GM13976 (cell line): ENCODE measurements at regions not wholly inside any gene's neighbourhood (a gene's known extent, or its start where the extent isn't known, plus 50 kb on each side); places are given as distances from the start of the nearest gene placed in this dataset.

Experiments used
- DNase-seq: peaks from one replicate; pipeline ENCODE4 v3.0.0; 2012; ENCODE audit warnings: low spot score
- in situ Hi-C: fragments of 300-500 bp; cut with MboI; formaldehyde crosslinking; loops from one replicate; pipeline ENCODE4 v1.12.0; 2022; ENCODE audit warnings: low sequenced_read_pairs, mixed read lengths, inconsistent platforms; ENCODE audit not compliant: unreplicated experiment
- TF ChIP-seq, protein P1 (sequence below): IDR thresholded peaks from 2 replicates; pipeline ENCODE4 v1.5.1; 2012; ENCODE audit warnings: borderline replicate concordance, mild to moderate bottlenecking; ENCODE audit not compliant: insufficient read depth; ENCODE audit errors: extremely low read depth, missing control alignments, control extremely low read depth

DNA sequence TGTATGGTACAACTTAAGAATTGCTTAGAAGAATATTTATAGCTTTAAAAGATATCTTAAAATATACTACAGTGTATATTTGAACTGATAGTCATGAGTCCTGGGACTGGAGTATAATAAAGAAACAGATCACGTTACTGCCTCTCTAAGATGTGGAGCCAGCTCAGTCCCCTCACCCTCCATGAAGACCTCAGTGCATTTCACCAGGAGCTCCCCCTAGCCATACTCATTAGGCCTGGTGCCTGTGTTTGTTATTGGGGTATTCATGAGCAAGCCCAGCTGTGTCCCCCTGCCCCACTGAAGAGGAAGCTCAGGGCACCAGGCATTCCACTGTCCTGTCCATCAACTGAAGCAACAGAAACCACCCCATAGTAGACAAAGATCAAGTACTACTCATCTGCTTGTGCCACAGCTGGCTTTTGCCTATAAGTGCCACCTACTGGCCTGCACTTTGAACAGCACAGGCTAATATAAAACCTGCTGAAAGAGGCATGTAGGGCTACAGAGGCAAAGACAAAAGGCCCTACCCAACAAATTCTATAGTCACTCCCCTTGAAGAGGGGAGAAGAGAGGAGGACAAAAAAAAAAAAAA is 850.2 kb upstream of the NUDT12 start:
- in situ Hi-C loops = no loop called here
- TF ChIP-seq, protein P1, sequence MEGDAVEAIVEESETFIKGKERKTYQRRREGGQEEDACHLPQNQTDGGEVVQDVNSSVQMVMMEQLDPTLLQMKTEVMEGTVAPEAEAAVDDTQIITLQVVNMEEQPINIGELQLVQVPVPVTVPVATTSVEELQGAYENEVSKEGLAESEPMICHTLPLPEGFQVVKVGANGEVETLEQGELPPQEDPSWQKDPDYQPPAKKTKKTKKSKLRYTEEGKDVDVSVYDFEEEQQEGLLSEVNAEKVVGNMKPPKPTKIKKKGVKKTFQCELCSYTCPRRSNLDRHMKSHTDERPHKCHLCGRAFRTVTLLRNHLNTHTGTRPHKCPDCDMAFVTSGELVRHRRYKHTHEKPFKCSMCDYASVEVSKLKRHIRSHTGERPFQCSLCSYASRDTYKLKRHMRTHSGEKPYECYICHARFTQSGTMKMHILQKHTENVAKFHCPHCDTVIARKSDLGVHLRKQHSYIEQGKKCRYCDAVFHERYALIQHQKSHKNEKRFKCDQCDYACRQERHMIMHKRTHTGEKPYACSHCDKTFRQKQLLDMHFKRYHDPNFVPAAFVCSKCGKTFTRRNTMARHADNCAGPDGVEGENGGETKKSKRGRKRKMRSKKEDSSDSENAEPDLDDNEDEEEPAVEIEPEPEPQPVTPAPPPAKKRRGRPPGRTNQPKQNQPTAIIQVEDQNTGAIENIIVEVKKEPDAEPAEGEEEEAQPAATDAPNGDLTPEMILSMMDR = peak; percentile 55
- DNase-seq = peak; percentile 9

DNA sequence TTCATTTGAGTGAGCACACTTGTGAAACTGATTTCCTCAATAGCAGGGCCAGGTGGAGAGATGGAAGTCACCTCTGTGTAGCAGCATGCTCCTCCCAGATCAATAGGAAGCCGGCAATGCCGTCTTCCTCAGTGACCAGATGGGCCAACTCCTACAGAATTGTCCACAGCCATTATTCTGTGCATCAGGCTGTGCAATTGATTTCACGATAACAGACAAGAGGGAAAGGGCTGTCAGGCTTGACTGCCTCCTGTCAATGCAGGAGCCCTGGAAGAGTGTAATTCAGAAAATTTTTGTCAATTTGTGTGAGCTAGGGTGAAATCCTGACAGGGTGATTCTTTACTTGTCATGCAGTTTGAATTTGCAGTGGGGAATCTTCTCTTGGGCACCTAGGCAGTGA is 838.4 kb upstream of the NUDT12 start:
- in situ Hi-C loops = no loop called here
- no peak for DNase-seq
- TF ChIP-seq, protein P1 = no peak

DNA sequence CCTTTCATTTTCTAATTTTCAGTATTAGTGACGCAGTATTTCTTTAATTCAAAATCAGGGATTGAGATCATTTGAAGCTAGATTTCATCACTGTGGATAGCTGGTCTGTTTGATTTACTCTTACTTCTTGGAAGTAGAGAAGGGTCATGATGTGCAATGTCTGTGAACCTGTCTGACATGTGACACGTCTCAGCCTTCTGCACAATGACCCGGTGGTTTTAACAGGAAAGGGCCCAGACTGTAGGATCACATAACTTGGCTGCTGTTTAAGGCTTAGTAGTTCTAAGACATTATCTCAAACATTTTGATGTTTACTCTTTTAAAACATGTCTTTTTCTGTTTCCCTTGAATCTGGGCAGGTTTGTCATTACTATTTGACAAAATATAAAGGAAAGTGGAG is 823.3 kb upstream of the NUDT12 start:
- in situ Hi-C loops = no loop called here
- TF ChIP-seq, protein P1 = no peak
- DNase-seq = no peak

DNA sequence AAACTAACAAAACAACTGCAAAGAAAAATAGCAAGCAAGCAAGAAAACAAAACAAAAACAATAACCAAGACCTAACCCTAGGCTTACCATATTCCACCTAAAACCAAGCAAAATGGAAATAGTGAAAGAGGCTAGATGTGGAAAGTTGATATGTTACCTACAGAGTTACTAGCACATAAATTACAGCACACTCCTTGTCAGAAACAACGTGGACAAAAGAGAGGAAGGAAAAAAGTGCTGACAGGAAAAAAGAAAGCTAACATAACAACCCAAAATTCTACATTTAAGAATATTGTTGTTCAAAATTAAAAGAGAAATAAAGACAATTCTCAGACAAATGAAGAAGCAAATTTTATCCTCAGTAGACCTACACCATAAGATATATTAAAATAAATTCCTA is 812.8 kb upstream of the NUDT12 start:
- in situ Hi-C loops = no loop called here
- TF ChIP-seq, protein P1 = no peak
- DNase-seq = no peak

DNA sequence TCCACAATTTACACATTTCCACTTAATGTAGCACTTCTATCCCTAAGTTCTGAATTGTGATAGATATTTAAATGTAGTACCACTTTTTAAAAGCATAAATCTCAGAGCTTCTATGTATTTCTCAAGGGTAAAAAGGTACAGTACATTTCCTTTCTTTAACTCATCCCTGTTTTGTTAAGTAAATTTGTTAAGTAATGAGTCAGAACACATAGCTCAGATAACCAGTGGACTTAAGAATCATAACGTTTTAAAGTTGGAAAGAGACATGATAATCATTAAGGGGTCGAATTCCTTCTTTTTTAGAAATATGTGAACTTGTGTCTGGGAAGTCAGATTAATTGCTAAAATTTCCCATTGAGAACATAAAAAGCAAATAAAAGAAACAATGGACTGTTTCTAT is 810.2 kb upstream of the NUDT12 start:
- DNase-seq = no peak
- in situ Hi-C loops = no loop called here

DNA sequence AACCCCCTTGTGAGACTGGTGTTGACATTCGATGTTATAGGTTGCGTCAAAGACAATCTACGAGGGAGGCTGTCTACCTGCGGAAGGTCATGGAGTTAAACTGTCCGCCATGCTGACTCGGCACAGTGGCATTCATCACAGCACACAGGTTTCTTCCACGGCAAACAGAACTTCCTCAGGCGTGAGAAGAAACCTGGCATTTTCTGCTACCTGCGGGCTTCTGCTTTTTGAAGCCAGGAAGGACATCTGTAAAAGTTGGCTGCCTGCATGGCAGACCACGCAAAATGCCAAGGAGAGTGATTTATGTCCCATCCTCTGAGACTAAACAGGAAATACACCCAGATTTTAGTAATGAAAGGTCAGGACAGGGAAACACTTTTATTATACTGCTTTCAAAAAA is 809.8 kb upstream of the NUDT12 start:
- TF ChIP-seq, protein P1 = no peak
- in situ Hi-C loops = no loop called here
- DNase-seq = no peak

More for the DNA sequence above, 810.2 kb upstream of the NUDT12 start:
- TF ChIP-seq, protein P1 = no peak
